Ramos (cell line): ENCODE measurements at regions not wholly inside any gene's neighbourhood (a gene's known extent, or its start where the extent isn't known, plus 50 kb on each side); places are given as distances from the start of the nearest gene placed in this dataset.

Experiments
- in situ Hi-C: fragments of 300-500 bp; cut with MboI; formaldehyde crosslinking; loops from one replicate; pipeline ENCODE4 v1.14.3; 2022; ENCODE audit warnings: low sequenced_read_pairs; ENCODE audit not compliant: unreplicated experiment

DNA sequence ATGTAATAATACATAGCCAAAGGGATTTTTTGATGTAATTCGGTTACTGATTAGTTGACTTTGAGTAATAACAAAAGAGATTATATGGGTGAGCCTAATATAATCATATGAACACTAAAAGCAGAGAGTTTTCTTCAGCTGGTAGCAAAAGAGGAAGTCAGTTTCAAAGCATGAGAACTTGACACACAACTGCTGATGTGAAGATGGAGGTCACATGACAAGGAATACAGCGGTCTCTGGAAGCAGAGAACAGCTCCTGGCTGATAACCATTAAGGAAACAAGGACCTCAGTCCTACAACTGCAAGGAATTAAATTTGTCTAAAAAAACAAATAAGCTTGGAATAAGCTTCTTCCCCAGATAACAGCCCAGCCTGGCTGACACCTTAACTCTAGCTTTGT is 119.1 kb upstream of the PRNP start:
- in situ Hi-C loops = no loop called here

DNA sequence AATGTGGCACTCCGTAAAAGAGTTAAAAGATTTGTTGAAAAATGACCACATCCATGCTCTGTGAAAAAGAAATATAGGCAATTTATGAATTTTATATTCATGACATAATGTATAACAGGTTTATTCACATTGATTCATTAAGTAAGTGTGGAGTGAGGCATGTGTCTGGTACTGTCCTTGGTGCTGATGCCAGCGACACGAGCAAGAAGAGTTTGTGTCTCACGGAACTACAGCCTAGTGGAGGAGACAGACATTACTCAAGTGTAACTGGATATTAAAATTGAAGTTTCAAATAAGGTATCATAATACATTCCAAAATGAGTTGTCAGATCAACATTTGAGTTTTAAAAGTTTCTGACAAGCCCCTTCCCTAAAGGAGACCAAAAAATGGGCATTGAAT is 122.7 kb upstream of the PRNP start:
- in situ Hi-C loops = no loop called here

DNA sequence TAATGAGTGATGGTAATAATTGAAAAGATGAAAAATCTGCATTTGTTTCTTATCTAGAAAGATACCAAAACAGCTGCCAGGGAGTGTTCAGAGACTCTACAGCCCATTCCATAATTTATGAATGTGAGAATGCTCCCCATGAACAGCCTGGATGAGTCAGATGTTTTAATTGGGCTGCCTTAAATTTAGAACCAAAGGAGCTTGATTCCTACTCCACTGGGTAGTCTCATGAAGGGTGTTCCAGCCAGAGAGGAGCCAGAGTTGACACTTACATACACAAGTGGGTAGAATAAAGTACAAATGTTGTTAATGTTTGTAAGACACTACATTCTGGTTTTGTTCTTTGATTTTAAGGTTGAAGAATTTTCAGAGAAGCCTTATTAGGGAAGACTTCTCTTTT is 123.2 kb upstream of the PRNP start:
- in situ Hi-C loops = no loop called here

DNA sequence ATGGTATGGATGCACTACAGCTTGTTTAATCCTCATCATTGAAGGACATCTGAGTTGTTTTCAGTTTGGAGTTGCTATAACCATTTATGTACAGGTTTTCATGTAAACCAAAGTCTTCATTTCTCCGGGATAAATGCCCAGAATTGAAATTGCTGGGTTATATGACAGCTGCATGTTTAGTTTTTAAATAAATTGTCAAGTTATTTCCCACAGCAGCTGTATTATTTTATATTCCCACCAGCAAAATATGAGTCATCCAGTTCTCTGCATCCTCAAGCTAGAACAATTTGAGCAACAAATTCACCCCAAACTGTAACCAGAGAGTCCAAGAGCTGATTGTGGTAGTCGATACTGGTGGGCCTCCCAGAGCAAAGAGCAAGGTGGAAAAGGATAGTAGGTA is 125.6 kb upstream of the PRNP start:
- in situ Hi-C loops = no loop called here

DNA sequence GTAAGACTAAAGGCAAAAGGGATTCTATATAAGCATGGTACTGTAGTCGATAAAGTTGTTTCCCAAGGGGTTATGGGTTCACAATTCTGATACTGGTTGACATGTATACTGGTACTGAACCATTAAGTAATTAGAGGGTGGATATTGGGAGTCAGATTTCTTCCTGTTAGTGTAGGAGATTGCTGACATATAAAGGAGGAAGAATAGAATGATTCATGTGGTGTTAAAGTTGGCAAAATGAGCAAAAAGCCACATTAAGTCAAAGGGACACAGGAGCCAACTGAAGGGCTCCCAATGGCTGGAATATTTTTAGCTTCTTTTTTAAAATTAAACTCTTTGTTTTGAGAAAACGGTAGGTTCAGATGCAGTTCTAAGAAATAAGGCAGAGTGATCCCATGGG is 126.3 kb upstream of the PRNP start:
- in situ Hi-C loops = no loop called here

DNA sequence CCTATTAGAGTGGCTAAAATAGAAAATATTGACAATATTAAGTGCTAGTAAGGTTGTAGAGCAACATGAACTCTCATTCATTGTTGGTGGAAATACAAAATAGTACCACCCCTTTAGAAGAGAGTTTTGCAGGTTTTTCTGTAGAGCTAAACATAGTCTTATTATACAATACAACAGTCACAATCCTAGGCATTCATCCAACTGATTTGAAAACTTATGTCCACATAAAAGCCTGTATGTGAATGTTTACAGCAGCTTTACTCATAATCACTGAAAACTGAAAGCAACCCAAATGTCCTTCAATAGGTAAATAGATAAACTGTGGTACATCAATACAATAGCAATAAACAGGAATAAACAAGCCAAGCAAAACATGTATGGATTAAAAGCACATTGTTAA is 127.2 kb upstream of the PRNP start:
- in situ Hi-C loops = no loop called here

DNA sequence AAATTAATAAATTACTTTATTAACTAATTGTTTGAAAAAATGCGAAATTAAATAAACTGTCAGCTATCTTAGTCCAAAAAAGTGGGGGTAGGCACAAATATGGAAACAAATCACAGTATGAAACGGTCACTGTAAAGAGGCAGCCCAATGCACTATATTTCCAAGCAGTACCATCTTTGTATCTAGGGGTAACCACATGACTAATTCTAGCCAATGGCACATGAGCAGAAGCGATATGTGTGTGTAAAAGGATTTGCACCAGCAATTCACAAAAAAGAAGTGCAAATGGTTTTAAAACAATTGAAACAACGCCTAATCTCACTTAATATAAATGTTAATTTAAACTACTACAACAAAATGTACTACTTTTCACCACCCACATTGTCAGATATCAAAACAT is 129.5 kb upstream of the PRNP start:
- in situ Hi-C loops = no loop called here

DNA sequence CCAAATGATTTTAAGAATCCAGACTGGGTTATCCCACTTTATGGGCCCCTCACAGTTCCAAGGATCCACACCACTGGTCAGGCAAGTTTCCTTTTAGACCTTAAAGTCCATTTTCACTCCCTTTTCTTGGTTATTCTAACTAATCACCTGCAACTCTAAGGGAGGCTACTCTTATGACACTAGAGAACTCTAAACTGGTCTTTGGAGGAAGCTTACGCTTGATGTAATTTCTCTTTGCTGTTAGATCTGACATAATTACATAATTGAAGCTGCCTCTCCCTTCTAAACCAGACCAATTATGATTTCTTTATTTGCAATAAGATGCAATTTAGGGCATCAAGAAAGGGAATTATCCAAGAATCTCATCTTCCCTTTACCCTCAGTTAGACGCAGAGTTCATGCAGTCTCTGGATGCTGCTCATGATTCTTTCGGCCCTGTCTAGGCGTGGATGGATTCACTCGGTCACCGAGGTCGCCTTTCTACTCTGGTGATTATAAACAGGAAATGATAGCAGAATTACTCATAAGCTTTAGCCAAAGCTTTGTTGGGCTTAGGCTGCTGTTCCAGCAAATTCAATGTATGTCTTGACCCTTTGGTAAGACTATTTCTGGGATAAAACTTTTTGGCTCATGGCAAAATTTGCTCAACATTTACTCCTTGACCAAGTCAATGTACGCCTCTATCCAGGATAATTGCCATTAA is 130.9 kb upstream of the PRNP start:
- in situ Hi-C loops = no loop called here

DNA sequence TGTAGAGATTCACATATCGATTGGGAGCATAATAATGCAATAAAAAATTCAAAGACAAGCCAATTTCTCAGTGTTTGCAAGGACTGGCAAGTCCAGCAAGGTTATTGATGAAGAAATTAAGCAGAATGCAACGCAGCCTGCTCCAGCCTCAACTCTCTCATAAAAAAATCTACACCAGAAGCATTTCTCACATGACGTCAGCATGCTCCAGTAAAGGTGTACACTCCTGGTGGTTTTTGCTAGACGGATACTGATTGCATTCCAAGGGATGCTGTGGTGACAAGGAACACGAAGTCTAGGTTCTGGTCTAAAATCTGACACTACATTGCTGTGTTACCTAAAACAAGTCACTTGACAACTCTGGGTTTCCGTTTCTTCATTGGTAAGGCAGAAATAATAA is 131.9 kb upstream of the PRNP start:
- in situ Hi-C loops = no loop called here

DNA sequence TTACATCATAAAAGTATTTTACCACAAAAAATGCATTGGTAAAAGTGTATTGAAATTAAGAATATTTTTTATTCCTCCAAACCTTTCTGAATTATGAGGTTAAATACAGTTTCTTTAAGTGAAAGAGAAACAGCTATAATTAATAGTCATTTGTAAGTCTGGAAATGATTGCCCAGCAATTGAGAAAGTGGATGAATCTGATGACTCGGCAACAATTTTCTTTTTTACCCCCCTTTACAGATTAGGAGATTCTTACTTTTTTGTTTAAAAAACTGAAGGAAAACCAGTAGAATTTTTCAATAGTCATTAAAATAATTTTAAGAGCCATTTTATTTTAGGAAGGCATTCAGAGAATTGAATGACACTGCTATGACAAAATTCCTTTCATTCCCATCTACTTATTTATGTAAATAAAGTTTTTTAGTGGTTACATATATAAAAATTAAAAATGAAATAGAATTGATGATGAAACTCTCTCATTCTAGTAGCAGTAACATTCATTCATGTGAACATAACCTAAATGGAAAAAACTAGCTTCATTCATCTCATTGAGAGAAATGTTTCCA is 134.1 kb upstream of the PRNP start:
- in situ Hi-C loops = no loop called here

DNA sequence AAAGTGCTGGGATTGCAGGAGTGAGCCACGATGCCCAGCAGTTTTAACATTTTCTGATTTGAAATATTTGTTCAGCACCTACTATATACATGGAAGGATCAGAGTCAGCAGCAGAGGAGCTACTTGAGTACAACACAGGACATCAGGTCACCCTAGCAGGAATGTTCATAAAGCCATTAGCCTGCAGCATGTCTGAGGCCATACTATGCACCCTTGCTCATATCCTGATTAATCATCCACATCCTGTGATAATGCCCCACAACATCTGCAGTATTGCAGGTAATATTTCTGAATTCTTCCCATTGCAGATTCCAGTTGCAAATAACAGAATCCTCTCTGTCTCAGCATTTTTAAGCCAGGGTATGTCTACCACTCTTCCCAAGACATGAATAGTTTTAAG is 135.5 kb upstream of the PRNP start:
- in situ Hi-C loops = no loop called here

DNA sequence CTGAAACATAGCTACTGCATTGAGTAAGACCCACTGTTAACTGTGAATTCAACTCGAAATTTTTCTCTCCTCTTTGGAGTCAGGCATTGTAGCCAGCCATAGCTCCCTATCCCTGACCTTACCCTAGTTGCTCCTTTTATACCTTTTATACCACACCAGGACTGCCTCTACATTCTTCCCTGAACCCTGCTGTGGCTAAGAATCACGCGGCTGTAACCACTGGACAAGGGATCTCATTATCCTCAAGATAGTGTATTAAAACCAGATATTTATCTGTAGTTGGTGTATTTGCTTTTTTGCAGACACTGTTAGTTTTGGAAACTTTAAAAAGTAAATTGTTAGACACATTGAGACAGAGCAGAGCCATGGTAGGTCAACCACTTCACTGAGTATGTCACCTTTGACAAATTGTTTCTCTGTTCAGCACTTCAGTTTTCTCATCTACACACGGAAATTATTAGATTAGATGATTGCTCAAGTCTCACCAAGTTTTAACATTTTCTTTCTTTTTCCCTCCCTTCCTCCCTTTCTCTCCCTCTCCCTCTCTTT is 136.5 kb upstream of the PRNP start:
- in situ Hi-C loops = no loop called here

DNA sequence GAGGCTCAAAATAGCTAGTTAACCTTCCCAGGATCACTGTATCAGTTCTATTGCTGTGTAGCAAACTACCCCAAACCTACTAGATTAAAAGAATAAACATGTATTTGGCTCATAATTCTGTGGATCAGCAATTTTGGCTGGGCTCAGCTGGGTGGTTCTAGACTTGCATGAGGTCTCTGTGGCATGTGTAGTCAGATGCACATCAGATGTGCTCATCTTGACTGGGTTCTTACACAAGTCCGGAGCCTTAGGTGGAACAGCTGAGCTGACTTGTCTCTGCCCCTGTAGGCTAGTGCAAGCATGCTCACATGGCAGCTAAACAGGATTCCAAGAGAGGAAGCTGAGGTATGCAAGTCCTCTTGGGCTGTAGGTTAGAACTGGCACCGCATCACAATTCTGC is 137.7 kb upstream of the PRNP start:
- in situ Hi-C loops = no loop called here

DNA sequence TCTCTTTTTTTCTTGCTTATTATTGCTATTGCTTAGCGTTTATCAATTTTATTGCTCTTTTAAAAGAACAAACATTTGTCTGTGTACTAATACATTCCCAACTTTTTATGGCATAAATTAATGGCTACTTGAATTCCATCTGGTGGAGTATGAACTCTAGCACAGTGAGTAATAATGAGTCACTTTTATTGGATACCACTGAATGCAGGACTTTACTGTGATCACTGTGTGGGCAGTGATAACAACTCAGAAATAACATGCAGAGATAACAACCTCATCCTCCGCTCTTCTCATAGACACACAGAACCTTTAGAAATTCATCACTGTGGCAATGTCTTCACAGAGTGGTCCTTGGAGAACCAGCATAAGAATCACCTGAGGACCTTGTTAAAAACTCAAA is 139.5 kb upstream of the PRNP start:
- in situ Hi-C loops = no loop called here

DNA sequence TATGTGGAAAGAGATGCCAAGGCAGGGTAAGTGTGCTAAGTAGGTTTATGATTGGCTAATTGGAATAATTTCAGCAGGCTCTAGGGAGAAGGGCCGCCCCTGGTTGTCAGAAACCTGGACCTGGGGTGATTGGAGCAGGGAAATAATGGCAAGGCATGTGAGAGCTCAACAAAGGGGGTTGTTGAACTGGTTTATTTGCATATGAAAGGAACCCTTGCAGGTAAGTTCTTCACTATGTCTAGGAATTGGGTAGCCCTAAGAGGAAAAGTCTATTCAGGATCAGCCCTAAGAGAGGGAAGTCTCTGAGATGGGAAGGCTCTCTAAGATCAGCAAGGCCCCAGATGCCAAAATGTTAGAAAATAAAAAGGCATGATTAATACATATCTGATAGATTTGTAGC is 139.9 kb upstream of the PRNP start:
- in situ Hi-C loops = no loop called here

DNA sequence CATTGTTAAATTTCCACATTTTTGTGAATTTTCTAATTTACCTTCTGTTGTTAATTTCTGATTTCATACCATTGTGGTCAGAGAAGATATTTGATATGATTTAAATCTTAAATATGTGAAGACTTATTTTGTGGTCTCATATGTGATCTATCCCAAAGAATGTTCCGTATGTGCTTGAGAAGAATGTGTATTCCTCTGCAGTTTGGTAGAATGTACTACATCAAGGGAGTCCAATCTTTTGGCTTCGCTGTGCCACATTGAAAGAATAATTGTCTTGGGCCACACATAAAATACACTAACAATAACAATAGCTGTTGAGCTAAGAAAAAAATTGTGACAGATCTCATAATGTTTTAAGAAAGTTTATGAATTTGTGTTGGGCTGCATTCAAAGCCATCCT is 140.7 kb upstream of the PRNP start:
- in situ Hi-C loops = no loop called here

DNA sequence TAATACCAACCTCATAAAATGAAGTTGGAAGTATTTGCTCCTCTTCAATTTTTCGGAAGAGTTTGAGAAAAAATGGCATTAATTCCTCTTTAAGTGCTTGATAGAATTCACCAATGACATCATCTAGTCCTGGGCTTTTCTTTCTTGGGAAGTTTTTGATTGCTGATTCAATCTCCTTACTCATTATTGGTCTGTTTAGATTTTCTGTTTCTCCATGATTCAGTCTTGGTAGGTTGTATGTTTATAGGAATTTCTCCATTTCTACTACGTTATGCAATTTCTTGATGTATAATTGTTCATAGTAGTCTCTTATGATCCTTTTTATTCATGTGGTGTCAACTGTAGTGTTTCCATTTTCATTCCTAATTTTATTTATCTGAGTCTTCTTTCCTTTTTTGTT is 141.5 kb upstream of the PRNP start:
- in situ Hi-C loops = no loop called here

DNA sequence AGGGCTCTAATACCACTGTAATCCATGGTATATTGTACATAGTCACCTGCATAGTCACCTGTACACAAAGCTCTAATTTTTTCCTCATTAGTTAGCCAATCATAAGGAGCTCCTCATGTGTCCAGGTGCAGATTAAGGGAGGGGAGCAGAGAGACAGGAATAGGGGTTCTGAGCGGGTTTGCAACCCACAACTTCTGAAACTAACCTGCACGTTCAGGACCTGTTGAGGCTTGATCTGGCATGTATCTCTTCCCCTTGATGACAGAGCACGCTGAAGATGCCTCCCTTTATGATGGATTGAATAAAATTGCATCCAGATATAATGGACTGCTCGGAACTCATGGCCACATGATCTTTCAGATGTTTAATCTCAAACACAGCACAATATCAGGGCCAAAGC is 144.0 kb upstream of the PRNP start:
- in situ Hi-C loops = no loop called here

DNA sequence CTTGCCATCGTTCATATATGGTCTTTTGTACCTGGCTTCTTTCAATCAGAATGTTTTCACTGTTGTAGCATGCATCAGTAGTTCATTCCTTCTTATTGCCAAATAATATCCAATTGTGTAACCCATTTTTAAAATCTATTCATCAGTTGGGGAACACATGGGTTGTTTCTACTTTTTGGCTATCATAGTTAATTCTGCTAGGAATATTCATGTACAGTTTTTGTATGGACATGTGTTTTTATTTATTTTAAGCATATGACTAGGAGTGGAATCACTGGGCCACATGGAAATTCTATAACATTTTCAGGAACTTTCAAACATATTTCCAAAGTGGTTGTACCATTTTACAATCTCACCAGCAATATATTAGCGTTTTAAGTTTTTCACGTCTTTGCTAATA is 151.9 kb upstream of the PRNP start:
- in situ Hi-C loops = no loop called here

DNA sequence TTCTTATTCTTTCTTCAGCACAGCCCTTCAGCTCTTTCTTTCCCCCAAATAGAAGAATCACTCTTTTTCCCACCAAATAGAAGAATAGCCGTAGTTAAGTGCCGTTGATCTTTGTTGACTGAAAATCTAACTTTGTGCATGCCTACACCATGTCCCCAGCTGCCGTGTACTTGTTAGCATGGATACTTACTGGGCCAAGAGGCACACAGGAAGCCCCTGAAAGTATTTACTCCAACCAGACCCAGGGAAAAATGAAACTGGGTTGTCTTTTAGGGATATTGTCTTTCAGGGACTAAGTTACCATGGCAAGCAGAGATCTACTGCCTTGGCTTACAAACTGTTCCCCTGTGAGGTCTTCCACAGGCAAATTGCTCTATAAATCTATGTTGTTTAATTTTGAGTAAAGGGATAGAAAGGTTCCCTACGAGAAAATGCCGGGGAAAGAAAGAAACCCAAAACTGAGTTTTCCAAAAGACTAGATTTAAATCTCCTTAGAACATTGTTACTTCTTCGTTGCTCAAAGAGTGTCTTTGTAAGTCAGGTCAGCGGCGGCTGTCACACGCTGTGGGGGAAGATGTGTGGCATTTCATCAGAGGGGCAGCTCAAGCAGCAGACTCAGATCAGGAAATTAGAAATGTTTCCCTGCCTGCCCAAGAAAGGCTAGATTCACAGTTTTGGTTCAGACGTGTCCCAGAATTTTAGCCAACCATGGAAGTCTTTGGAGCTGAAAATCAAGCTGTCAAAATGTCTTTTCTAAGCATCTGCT is 152.7 kb upstream of the PRNP start:
- in situ Hi-C loops = no loop called here

DNA sequence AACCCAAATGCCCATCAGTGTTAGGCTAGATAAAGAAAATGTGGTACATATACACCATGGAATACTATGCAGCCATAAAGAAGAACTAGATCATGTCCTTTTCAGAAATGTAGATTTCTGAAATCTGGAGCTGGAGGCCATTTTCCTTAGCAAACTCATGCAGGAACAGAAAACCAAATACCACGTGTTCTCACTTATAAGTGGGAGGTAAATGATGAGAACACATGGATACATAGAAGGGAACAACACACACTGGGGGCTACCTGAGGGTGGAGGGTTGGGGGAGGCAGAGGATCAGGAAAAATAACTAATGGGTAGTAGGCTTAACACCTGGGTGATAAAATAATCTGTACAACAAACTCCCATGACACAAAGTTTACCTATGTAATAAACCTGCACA is 153.5 kb upstream of the PRNP start:
- in situ Hi-C loops = no loop called here

DNA sequence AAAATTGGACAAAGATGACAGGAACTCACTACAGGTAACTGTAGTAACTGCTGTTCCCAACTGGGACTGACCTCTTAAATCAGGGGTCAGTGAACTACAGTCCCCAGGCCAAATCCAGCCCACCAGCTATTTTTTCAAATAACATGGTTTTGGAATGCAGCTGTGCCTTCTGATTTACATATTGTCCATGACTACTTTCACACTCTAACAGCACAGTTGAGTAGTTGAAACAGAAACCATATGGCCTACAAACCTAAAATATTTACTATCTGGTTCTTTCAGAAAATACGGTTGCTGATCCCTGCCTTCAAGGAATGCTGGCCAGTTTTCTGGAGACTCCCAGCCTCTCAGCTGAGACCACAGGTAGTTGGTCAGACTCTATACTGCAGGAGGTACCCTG is 161.5 kb upstream of the PRNP start:
- in situ Hi-C loops = no loop called here
